NK-92 treated with Interleukin-12 subunit alpha and Interleukin-12 subunit beta, amount 100 ng/mL, for 24 hours (cell line): ENCODE measurements at regions not wholly inside any gene's neighbourhood (a gene's known extent, or its start where the extent isn't known, plus 50 kb on each side); places are given as distances from the start of the nearest gene placed in this dataset.
"Not testable (repeated sequence)": the region's sequence is repeated elsewhere in the genome, so short reads cannot be mapped to it uniquely, and the experiment has no call there.

Experiments
- DNase-seq: peaks from one replicate; lab custom pipeline; 2025; lab: John Stamatoyannopoulos, UW

GRCh38 chr7:33784000-33784399 is 121.3 kb upstream of the BMPER start:
- no peak for DNase-seq

DNA sequence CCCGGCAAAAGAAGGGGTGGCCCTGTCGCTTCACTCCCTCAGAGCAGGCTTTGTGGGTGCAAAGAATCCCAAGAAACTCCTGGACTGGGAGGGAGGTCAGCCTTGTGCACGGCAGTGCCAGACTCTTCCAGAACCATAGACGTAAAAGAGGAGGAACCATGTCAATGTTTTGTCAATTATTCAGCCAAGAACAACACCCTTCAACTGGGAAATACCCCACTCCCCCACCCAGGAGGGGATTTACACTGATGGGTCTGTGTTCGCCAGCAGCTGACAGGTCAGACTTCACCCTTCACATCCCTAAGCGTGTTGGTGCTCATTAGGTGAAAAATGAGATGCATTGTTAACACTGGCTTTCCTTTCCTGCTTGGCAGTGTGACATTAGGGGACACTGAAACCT is 116.8 kb upstream of the BMPER start:
- no peak for DNase-seq

DNA sequence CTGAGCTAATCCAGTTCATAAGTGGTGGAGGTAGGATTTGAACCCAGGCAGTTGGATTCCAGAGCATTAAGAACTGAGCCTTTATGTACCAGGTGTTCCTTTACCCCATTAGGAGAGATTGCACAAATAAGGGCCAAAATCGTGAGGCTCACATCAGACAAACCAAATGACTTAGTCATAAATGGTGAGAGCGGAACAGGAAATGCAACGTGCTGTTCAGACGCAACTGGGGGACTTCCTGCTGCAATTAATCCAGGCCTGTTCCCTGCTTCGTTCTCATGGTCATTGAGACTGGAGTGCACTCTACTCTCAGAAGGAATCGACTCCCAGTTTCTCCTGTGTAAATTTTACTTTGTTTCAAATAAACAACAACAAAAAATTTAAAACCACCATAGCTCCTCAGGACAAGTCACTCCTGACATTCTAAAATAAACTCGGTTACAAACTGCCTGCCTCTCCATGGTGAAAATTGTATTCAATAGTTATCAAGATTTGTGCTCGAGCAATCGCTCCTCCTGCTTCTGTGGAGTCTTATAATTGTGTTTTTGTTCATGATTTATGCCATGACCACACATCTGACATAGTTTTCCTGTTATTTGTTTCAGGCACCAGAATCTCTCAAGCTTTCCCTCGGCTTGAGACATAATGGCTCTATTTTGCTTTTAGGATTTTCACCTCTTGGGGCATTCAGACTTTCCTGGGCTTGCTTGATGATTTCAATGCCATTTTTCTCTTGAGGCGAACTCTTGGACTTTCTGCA is 115.3 kb upstream of the BMPER start:
- no peak for DNase-seq

- DNase-seq, result no peak
These were observed 114.6 kb upstream of the BMPER start for GRCh38 chr7:33790746-33791145.

DNA sequence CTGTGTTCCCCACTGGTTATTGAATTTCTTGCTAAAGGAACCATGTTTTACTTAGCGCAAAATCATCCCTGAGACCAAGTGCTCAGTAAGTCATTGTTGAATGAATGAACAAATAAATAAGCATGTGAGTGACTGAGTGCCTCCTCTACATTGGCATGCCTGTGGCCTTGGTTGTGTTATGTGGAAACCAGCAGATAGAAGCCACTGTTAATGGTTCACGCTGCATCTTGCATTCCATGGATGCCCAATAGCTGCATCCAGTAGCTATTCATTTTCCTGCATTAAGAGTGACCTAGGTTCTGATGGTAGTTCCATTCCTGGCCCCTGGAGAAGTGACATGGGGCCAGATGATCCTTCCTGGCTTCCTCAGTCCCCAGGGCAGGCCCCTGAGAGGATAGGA is 113.3 kb upstream of the BMPER start:
- no peak for DNase-seq

DNA sequence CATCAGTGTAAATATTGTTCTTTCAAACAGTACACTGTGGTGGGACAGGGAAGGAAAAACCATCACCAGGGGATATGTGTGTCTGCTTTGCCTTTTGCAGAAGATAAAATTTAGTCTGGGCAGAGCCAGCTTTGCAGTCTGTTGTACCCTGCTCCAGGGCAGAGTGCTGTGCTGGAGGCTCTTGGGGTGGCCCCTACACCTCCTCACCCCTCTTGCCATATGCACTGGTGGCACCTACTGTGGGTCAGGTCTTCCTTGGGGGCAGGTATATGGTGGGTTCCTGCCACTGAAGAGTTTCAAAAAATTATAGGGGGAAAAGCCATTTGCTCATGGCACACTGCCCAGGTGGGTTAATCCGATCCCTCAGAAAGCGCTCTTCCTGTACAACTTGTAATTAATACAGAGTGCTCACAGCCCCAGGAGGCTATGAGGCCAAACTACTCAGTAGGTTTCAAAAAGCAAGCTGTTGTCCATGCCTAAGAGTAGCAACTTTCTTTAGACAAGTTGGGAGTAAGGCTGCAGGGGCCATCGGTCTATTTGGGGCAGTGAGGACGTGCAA is 112.7 kb upstream of the BMPER start:
- no peak for DNase-seq

GRCh38 chr7:33793616-33794015 is 111.7 kb upstream of the BMPER start:
- DNase-seq, result no peak

DNA sequence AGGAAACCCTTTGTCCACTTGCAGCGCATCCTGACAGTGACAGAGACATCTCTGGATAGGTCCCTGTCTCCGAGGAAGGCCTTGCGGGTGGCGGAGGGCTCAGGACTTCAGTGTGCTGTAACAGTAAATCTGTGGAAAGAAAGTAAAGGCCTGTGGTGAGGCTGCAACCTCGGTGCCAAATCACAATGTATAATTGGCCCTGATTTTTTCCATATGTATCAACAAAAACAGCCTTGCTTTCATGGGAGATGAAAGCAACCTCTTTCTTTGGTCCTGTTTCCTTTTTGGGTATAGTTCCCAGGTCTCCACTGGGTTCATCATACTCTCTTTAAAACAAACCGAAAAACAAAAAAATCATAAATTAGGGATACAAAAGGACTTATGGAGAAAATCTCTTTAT is 110.9 kb upstream of the BMPER start:
- no peak for DNase-seq

- DNase-seq, result no peak
These were observed 110.4 kb upstream of the BMPER start for GRCh38 chr7:33794959-33795358.

GRCh38 chr7:33796538-33796937 is 108.8 kb upstream of the BMPER start:
- DNase-seq, result no peak

DNA sequence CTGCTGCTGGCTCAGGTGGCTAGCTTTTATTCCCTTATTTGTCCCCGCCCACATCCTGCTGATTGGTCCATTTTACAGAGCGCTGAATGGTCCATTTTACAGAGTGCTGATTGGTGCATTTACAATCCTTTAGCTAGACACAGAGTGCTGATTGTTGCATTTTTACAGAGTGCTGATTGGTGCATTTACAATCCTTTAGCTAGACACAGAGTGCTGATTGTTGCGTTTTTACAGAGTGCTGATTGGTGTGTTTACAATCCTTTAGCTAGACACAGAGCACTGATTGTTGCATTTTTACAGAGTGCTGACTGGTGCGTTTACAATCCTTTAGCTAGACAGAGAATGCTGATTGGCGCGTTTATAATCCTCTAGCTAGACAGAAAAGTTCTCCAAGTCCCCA is 107.8 kb upstream of the BMPER start:
- not testable (repeated sequence) for DNase-seq

DNA sequence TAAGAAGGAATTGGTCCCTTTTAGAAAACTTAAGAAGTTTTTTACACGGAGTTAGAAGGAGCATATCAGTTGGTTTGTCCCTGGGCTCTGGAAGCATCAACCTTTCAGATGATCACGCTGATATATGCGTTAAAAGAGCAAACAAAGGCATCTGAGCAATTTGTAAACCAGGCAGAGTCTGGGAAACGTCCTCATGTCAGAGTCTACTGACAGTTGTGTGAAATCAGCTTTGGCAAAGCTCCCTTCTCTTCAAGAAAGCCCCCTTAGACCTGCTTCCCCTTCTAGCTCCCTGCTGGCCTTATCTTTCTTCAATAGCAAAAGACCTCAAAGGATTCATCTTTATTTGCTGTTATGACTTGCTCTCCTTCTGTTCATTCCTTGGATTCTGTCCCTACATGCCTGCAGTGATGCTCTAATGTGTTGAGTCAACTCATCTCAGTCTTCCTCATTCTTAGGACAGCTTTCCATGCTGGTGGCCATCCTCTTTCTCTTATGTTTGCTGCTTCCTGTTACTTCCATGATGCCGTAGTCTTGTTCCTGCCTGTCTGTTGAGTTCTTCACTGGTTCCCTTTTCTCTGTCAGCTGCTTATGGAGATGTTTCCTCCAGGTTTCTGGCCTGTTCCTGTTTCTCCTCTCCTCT is 106.5 kb upstream of the BMPER start:
- no peak for DNase-seq

DNA sequence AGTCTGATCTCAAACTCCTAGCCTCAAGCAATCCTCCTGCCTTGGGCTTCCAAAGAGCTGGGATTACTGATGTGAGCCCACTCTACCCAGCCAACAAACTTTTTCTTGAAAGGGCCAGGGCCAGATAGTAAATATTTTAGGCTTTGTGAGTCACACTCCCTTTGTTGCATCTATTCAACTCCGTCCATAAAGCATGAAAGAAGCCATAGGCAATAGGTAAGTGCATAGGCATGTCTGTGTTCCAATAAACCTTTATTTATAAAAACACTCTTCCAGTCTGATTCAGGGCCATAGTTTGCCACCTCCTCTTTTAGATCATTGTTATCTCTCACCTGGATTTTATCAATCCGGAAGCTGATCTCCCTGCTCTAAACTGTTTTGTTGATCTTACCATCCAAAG is 105.6 kb upstream of the BMPER start:
- DNase-seq, result no peak

- no peak for DNase-seq
These were observed 102.7 kb upstream of the BMPER start for GRCh38 chr7:33802600-33802999.

DNA sequence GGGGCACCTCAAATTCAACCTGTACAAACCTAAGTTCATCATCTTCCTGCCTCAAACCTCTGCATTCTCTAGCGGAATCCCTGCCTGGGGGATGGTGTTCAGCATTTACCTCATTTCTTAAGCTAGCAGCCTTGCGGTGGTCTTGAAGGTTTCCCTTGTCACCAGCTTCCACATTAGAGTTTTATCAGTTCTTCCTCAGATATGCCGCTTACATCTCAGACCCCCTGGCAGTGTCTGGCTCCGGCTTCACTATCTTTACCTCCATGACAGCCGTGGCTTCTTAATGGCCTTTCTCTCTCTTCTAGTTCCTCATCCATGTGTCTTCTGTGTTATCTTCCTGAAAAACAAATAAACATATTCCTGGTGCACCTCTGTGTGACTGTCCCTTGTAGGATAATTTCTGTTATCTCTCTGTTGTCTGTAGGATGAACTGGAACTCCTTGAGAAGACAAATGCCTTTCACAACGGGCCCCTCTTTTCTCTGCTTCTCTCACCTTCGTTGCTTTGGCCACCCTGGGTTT is 101.1 kb upstream of the BMPER start:
- no peak for DNase-seq

DNA sequence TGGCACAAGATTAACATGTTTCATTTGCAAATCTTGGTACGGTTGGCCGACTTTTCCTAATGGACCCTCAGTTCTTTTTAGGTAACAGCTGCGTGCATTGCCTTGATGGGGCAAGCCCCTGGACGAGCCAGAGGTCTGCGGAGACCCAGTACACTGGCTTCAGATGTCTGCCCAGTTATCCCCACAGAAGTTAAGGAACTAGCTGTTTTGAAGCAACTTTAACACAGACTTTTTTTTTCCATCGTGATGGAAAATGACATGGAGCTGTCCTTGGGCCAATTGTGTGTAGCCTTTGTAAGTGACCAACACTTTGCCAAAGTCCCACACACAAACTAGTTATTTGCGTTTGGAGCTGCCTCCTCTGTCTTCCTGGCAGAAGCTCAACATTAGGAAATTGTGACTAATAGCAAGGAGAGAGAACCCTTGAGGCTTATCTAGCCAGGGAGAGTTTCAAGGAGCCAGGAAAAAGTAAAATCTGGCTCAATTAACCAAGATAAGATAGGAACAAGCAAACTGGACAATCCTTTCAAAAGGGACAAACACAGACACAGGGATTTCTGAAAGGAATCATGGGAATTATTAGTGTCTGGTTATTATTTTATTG is 99.6 kb upstream of the BMPER start:
- DNase-seq, result no peak

GRCh38 chr7:33806298-33807154 is 98.8 kb upstream of the BMPER start:
- no peak for DNase-seq

- no peak for DNase-seq
These were observed 98.2 kb upstream of the BMPER start for GRCh38 chr7:33807155-33807530.

DNA sequence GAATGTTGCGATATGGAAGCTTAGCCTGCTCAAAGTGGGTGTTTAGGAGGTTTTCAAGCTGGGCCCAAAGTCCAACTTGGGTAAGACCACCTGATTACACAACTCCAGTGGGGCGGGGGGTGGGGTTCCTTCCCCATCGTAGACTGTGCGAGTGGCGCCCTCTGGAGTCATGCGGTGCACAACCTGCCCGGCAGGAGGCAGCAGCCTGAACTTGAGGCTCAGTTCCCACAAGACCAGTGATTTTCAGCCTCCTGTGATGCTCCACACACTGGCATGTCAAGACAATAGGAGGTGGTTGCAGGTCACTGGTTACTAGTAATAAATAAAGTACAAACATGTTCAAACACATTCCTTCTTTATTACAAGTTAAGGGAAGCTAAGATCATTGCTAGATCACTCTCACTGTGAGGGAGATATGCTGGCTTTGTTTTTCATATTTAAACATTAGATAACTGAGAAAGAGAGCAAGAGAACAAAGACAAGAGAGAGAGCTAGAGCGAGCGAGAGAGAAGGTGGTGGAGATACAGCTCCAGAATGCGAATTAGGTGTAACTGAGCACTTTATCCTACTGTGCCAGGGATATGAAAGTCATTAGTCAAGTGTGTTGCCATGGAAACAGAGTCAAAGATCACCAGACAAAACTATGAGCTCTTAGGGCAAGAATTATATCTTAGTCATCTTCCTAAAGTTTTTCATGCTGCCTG is 97.4 kb upstream of the BMPER start:
- DNase-seq, result no peak

DNA sequence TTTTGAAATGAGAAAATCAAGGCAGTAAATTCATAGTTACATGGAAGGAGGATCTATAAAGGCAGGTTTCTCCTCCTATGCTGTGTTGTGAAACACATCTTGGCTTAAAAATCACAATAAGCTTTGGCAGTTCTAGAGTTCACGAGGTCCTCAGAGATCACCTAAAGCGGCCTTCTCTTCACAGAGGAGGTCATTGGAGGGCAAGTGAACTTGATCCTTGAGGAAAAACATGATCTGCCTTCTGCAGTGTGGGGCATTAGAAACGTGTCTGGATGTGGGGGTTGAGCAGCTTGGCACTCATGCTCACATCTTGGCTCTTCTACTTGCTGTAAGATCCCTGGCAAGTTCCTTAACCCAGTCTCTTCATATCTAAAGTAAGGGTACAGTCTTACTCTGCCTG is 96.1 kb upstream of the BMPER start:
- DNase-seq, result no peak

DNA sequence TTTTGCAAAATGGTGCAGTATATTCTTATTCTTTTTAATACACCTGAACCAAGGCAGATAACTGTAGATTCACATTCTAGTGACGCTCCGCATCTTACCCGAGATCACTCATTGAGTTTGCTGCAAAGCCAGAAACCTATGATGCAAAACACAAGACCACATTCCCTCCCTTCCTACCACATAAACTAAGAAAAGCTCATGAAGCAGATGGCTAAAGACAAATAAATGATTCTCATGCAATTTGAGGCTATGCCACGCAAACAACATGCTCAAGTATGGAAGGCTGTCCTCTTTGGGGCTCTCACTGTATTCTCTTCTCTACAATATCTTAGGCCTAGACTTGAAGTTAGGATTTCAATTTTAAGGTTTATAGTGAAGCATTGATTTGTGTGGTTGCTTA is 95.0 kb upstream of the BMPER start:
- no peak for DNase-seq
